ENCODE measurements at regions not wholly inside any gene's neighbourhood (a gene's known extent, or its start where the extent isn't known, plus 50 kb on each side); places are given as distances from the start of the nearest gene placed in this dataset.

DNA sequence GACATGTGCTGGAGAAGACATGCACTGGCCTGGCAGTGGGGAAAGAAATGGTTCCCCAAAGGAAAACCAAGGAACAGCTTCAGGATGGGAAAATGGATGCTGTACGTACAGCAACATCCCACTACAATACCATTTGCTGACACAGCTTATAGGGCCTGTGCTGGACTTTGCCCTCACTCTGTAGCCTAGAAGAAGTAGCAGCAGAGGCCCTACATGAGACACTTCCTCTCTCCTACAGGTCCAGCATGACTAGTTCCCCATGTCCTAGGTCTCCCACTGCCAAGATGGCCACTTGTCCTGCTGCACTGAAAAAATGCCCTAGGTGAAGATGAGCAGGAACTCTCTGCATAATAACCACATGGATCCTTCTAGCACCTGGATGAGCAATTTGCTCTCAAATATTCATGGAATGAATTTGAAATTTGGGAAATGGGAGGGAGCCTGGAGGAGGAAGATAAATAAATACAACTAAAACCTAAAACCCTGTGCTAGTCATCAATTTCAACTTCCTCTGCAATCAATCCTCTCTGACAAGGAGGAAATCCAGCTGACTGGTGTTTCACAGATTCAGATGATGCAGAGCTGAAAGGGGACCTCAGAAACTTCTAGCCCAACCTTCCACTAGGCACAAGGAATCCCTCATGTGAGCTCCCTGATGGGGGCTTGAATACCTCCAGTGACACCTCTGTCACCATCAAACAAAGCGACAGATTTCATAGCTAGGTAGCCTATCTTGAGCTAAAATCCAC, 514.3 kb upstream of the PPP2R3A start:
- TF ChIP-seq POLR2AphosphoS5 (IDR thresholded peaks at IDR 0.05; ENCODE audit: borderline replicate concordance, low read depth, low read length) (no peak), EZH2 (IDR thresholded peaks at IDR 0.05) (no peak)

Measured in SK-N-MC (cell line).